ENCODE measurements at regions not wholly inside any gene's neighbourhood (a gene's known extent, or its start where the extent isn't known, plus 50 kb on each side); places are given as distances from the start of the nearest gene placed in this dataset.

DNA sequence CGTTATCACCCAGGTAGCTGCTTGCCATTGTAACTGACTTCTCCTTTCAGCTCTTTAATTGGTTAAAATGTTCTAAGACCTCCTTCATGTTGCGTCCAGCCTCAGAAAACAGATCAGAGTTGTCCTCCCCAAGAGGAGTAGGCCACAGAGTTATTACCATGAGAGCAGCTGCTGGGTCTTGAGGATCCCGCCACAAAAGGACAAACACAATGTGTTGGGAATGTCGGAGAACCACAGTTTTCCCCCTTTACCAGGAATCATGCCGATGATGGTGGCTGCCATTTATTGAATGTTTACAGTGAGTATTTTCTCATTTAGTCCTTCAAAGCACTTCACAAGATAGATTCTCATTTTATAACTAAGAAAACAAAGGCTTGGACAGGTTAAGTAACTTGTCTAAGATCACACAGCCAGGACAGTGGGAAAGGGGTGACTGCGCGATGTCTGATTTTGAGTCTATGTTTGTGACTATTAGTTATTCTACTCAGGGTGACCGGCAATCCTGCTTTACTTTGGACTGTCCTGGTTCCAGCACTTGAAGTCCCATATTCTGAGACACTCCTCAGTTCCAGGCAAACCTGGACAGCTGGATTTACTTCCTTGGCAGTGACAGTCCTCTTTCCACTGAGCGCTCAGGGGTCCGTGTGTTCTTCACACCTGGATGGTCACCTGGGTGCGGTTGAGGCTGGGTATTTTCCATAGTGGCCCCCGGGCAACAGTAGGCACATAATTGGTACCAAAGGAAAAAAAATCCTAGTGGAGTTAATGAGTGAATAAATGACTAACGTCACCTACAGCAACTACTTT is 93.6 kb downstream of the LIPG start:
- Histone ChIP-seq H3K4me3 (no peak overlapping the region), H3K36me3 (ENCODE audit: low read depth, missing control alignments) (no peaks in the 10 kb centered on the region), H3K9me3 (no peaks in the 10 kb centered on the region), H3K27me3 (no peaks in the 10 kb centered on the region), H3K4me1 (peaks cover 12% of the 10 kb centered on the region), H3K27ac (no peak overlapping the region)
- intact Hi-C loops (cut with DNase I; ENCODE audit: low total_unique reads): no loop called here
- no peak for TF ChIP-seq POLR2A (IDR thresholded peaks at IDR 0.05)
- TF ChIP-seq, protein P1, sequence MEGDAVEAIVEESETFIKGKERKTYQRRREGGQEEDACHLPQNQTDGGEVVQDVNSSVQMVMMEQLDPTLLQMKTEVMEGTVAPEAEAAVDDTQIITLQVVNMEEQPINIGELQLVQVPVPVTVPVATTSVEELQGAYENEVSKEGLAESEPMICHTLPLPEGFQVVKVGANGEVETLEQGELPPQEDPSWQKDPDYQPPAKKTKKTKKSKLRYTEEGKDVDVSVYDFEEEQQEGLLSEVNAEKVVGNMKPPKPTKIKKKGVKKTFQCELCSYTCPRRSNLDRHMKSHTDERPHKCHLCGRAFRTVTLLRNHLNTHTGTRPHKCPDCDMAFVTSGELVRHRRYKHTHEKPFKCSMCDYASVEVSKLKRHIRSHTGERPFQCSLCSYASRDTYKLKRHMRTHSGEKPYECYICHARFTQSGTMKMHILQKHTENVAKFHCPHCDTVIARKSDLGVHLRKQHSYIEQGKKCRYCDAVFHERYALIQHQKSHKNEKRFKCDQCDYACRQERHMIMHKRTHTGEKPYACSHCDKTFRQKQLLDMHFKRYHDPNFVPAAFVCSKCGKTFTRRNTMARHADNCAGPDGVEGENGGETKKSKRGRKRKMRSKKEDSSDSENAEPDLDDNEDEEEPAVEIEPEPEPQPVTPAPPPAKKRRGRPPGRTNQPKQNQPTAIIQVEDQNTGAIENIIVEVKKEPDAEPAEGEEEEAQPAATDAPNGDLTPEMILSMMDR (IDR thresholded peaks at IDR 0.05): no peak
- 90 to 96% methylated on average over 13 of the region's 13 CpGs for WGBS, 2 donors
- DNase-seq: no peak

DNA sequence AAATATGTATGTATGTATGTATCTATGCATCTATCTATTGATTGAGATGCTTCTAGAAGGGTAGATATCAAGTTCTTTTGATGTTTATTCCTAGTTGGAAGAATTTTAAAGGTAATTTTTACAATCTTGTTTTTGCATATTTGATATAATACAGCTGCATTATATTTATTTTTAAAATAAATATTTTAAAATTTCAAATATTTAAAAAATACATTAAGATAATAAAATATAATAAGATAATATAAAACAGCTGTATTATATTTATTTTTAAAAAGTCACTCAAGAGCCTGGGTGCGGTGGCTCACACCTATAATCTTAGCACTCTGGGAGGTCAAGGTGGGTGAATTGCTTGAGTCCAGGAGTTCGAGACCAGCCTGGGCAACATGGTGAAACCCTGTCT is 92.5 kb downstream of the LIPG start:
- WGBS, 2 donors: 86 to 99% methylated on average over 2 of the region's 2 CpGs
- intact Hi-C loops (cut with DNase I; ENCODE audit: low total_unique reads): no loop called here
- TF ChIP-seq POLR2A (IDR thresholded peaks at IDR 0.05): no peak
- TF ChIP-seq, protein P1 (IDR thresholded peaks at IDR 0.05): no peak

DNA sequence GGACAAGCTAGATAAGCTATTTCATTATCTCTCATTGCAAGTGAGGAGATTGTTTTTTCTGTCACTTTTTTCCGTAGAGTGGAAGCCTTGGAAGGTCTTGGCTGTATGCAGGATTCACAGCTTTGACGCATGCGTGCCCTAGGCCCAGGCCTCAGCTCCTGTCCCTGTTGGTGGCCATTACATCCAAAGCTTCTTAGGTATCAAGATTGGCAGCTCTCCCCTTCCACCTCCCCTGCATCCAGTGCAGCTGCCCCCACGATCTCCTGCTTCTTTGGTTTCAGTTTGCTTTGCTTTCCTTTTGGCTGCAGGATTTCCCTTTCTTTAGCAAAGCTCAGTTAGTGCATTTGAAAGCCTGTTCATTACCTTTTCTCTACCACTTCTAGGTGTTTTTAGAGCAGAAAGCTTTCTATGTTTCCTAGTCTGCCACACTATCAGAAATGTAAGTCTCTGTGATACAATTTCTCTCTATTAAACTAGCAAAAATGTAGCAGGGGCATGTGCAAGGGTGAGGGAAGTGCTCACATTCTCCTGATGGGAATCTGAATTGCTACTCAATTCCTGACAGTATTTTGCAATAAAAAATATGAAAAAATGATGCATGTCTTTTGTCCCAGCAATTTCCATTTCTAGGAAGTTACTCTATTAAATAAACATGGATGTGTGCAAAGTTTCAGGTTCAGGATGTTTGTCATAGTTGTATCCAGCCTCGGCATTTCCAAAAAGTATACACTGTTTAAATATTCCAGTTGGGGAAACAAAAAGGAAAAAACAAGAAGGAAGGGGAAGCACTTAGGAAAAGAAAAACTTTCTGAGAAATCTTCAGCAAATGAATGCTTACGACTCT is 91.2 kb downstream of the LIPG start:
- Histone ChIP-seq H3K27ac (peak overlapping the region; percentile 16 to 73), H3K4me3 (no peak overlapping the region), H3K27me3 (no peaks in the 10 kb centered on the region), H3K36me3 (ENCODE audit: low read depth, missing control alignments) (no peaks in the 10 kb centered on the region), H3K4me1 (peaks cover 12% of the 10 kb centered on the region), H3K9me3 (no peaks in the 10 kb centered on the region)
- intact Hi-C loops (cut with DNase I; ENCODE audit: low total_unique reads): no loop called here
- 34 to 54% methylated on average over 5 to 6 of the region's 6 CpGs for WGBS, 2 donors
- no peak for TF ChIP-seq POLR2A (IDR thresholded peaks at IDR 0.05)
- TF ChIP-seq, protein P1 (IDR thresholded peaks at IDR 0.05): no peak
- peak; percentile 87 for DNase-seq

More for the DNA sequence above, 92.5 kb downstream of the LIPG start:
- no peak for DNase-seq
- Histone ChIP-seq H3K9me3 (no peaks in the 10 kb centered on the region), H3K27me3 (no peaks in the 10 kb centered on the region), H3K4me3 (no peak overlapping the region), H3K27ac (no peak overlapping the region), H3K36me3 (ENCODE audit: low read depth, missing control alignments) (no peaks in the 10 kb centered on the region), H3K4me1 (peaks cover 12% of the 10 kb centered on the region)

DNA sequence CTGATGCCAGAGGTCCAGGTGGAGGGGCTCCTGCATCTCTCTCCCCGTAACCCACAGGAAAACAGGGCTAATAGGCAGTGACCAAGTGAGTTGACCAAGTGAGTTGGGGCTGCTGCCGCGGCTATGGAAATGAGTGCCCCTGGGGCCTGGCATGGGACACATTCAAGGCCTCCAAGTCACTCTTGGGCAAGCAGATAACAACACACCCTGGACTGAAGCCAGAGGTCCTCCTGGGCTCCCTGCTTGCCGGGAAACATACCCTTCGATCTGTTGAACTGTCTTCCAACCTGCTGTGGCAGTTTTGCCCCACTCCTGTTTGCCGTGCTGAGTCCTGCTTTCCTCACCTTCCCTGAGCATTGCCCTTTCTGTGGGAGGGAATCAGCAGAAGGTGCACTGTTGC is 89.2 kb downstream of the LIPG start:
- DNase-seq: no peak
- Histone ChIP-seq H3K36me3 (ENCODE audit: low read depth, missing control alignments) (no peaks in the 10 kb centered on the region), H3K9me3 (no peaks in the 10 kb centered on the region), H3K27me3 (no peaks in the 10 kb centered on the region), H3K27ac (no peak overlapping the region), H3K4me1 (peaks cover 17% of the 10 kb centered on the region), H3K4me3 (no peak overlapping the region)
- intact Hi-C loops (cut with DNase I; ENCODE audit: low total_unique reads): no loop called here
- WGBS, 2 donors: 65 to 74% methylated on average over 6 of the region's 6 CpGs
- TF ChIP-seq, protein P1 (IDR thresholded peaks at IDR 0.05): no peak
- TF ChIP-seq POLR2A (IDR thresholded peaks at IDR 0.05): no peak
